ENCODE measurements at regions not wholly inside any gene's neighbourhood (a gene's known extent, or its start where the extent isn't known, plus 50 kb on each side); places are given as distances from the start of the nearest gene placed in this dataset.

DNA sequence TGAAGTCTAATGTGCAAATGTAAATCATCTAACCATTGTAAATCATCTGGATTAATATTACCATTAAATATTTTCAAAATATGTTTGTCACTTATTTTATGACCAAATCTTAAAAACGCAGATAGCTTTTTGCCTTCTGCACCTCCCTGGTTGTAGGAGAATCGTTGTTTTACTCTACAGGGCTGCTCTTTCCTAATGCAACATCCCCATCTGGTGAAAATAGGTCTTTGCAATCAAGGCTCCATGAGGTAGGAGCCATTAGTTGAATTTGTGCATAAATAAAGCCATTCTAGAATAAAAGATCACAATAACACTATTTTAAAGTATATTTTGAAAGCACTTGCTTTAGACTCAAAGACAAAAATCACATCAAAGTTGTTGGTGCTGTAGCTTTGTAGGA lies 535.6 kb upstream of the AGTR1 start:
- Histone ChIP-seq H3K9me3 (ENCODE audit: control insufficient read depth, insufficient read depth, low read length) (no peaks in the 10 kb centered on the region), H3K36me3 (ENCODE audit: control insufficient read depth, low read length) (no peaks in the 10 kb centered on the region), H4K20me1 (ENCODE audit: control insufficient read depth, insufficient read depth, low read depth, low read length) (no peaks in the 10 kb centered on the region), H3K9me2 (replicated peaks; ENCODE audit: control insufficient read depth, low read length) (no peaks in the 10 kb centered on the region), H3K4me2 (ENCODE audit: low read length) (no peak overlapping the region), H3K79me2 (ENCODE audit: control insufficient read depth, low read length) (no peaks in the 10 kb centered on the region), H3K27ac (ENCODE audit: low read depth, low read length) (no peak overlapping the region), H3K27me3 (ENCODE audit: control insufficient read depth, low read length) (no peaks in the 10 kb centered on the region), H3K4me3 (ENCODE audit: low read length) (no peak overlapping the region), H3K4me1 (ENCODE audit: control insufficient read depth, low read length) (no peaks in the 10 kb centered on the region), H3F3A (ENCODE audit: control insufficient read depth, insufficient read depth) (no peaks in the 10 kb centered on the region)
- no peak for TF ChIP-seq EZH2phosphoT487 (IDR thresholded peaks at IDR 0.05; ENCODE audit: borderline replicate concordance, low read length)
- TF ChIP-seq, protein P1, sequence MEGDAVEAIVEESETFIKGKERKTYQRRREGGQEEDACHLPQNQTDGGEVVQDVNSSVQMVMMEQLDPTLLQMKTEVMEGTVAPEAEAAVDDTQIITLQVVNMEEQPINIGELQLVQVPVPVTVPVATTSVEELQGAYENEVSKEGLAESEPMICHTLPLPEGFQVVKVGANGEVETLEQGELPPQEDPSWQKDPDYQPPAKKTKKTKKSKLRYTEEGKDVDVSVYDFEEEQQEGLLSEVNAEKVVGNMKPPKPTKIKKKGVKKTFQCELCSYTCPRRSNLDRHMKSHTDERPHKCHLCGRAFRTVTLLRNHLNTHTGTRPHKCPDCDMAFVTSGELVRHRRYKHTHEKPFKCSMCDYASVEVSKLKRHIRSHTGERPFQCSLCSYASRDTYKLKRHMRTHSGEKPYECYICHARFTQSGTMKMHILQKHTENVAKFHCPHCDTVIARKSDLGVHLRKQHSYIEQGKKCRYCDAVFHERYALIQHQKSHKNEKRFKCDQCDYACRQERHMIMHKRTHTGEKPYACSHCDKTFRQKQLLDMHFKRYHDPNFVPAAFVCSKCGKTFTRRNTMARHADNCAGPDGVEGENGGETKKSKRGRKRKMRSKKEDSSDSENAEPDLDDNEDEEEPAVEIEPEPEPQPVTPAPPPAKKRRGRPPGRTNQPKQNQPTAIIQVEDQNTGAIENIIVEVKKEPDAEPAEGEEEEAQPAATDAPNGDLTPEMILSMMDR (IDR thresholded peaks at IDR 0.05; ENCODE audit: low read depth, low read length, poor library complexity, severe bottlenecking): no peak

DNA sequence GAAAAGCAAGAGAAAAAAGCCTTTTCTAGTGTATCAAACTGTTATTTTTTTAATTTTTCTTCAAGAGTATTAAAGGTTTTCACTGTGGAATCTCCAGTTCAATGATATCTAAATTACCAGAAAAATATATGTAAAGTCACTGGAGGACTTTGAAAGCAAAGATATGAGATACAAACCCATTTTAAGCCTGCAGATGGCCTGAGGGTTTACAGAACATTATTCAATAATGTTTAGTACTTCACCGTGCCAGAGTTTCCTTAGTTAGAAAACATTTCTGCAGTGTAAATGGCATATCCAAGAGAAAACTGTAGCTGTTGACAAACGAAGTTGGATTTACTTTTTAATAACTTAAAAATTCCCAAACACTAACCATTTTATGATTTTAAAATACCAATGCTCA lies 529.4 kb upstream of the AGTR1 start:
- Histone ChIP-seq H3K27ac (ENCODE audit: low read depth, low read length) (no peak overlapping the region), H3K9me3 (ENCODE audit: control insufficient read depth, insufficient read depth, low read length) (no peaks in the 10 kb centered on the region), H3K27me3 (ENCODE audit: control insufficient read depth, low read length) (no peaks in the 10 kb centered on the region), H3K36me3 (ENCODE audit: control insufficient read depth, low read length) (no peaks in the 10 kb centered on the region), H4K20me1 (ENCODE audit: control insufficient read depth, insufficient read depth, low read depth, low read length) (no peaks in the 10 kb centered on the region), H3K4me1 (ENCODE audit: control insufficient read depth, low read length) (no peaks in the 10 kb centered on the region), H3K79me2 (ENCODE audit: control insufficient read depth, low read length) (no peaks in the 10 kb centered on the region), H3K4me2 (ENCODE audit: low read length) (no peak overlapping the region), H3K9me2 (replicated peaks; ENCODE audit: control insufficient read depth, low read length) (no peaks in the 10 kb centered on the region), H3F3A (ENCODE audit: control insufficient read depth, insufficient read depth) (no peaks in the 10 kb centered on the region), H3K4me3 (ENCODE audit: low read length) (no peak overlapping the region)
- no peak for TF ChIP-seq EZH2phosphoT487 (IDR thresholded peaks at IDR 0.05; ENCODE audit: borderline replicate concordance, low read length)
- TF ChIP-seq, protein P1 (IDR thresholded peaks at IDR 0.05; ENCODE audit: low read depth, low read length, poor library complexity, severe bottlenecking): no peak

DNA sequence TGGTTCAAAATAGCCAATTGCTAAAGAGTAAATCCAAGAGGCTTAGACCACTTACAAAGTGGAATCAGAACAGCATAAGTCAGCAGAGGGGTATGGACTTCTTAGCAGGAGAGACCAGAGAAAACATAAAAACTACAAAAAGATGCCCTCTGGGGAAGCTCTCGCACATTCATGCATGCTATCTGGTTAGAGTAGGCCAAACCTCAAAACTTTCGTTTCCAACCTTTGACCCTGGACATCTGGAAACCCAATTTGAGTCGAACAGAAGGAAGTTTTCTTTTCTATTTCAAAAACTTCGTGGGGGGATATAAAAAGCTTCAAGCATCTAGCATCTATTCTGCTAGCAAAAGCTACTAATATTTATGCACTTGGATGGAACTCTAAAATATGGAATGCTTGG lies 523.9 kb upstream of the AGTR1 start:
- Histone ChIP-seq H3K9me2 (replicated peaks; ENCODE audit: control insufficient read depth, low read length) (no peaks in the 10 kb centered on the region; the same call in 1 of the 2 replicates), H3K9me3 (ENCODE audit: control insufficient read depth, insufficient read depth, low read length) (no peaks in the 10 kb centered on the region), H3K4me2 (ENCODE audit: low read length) (no peak overlapping the region), H3F3A (ENCODE audit: control insufficient read depth, insufficient read depth) (no peaks in the 10 kb centered on the region), H3K79me2 (ENCODE audit: control insufficient read depth, low read length) (no peaks in the 10 kb centered on the region), H3K4me3 (ENCODE audit: low read length) (no peak overlapping the region), H3K27ac (ENCODE audit: low read depth, low read length) (no peak overlapping the region), H3K4me1 (ENCODE audit: control insufficient read depth, low read length) (no peaks in the 10 kb centered on the region), H3K27me3 (ENCODE audit: control insufficient read depth, low read length) (no peaks in the 10 kb centered on the region), H4K20me1 (ENCODE audit: control insufficient read depth, insufficient read depth, low read depth, low read length) (no peaks in the 10 kb centered on the region), H3K36me3 (ENCODE audit: control insufficient read depth, low read length) (no peaks in the 10 kb centered on the region)
- TF ChIP-seq, protein P1 (IDR thresholded peaks at IDR 0.05; ENCODE audit: low read depth, low read length, poor library complexity, severe bottlenecking): no peak
- no peak for TF ChIP-seq EZH2phosphoT487 (IDR thresholded peaks at IDR 0.05; ENCODE audit: borderline replicate concordance, low read length)

DNA sequence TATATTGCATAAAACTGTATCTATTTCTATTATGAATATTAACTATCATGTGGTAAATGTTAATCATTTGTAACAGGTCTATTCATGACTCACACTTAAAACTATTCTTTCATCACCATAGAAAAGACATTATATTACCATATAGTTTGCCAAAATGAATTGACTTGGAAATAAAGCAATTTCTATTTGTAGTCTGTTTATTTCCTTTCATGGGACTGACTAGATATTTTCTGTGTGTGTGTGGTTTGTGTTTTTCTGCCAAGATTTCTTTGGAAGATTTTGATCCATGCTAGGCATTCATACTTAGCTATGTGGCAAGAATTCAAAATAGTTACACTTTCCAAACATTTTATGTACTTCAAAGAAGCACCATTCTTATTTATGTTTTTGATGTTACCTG lies 522.5 kb upstream of the AGTR1 start:
- Histone ChIP-seq H3F3A (ENCODE audit: control insufficient read depth, insufficient read depth) (no peaks in the 10 kb centered on the region), H3K4me2 (ENCODE audit: low read length) (no peak overlapping the region), H3K27me3 (ENCODE audit: control insufficient read depth, low read length) (no peaks in the 10 kb centered on the region), H3K79me2 (ENCODE audit: control insufficient read depth, low read length) (no peaks in the 10 kb centered on the region), H3K36me3 (ENCODE audit: control insufficient read depth, low read length) (no peaks in the 10 kb centered on the region), H3K4me1 (ENCODE audit: control insufficient read depth, low read length) (no peaks in the 10 kb centered on the region), H3K9me2 (replicated peaks; ENCODE audit: control insufficient read depth, low read length) (no peaks in the 10 kb centered on the region; the same call in 1 of the 2 replicates), H3K4me3 (ENCODE audit: low read length) (no peak overlapping the region), H4K20me1 (ENCODE audit: control insufficient read depth, insufficient read depth, low read depth, low read length) (no peaks in the 10 kb centered on the region), H3K27ac (ENCODE audit: low read depth, low read length) (no peak overlapping the region), H3K9me3 (ENCODE audit: control insufficient read depth, insufficient read depth, low read length) (no peaks in the 10 kb centered on the region)
- no peak for TF ChIP-seq EZH2phosphoT487 (IDR thresholded peaks at IDR 0.05; ENCODE audit: borderline replicate concordance, low read length)
- TF ChIP-seq, protein P1 (IDR thresholded peaks at IDR 0.05; ENCODE audit: low read depth, low read length, poor library complexity, severe bottlenecking): no peak
